HG03342 (cell line): ENCODE measurements at regions not wholly inside any gene's neighbourhood (a gene's known extent, or its start where the extent isn't known, plus 50 kb on each side); places are given as distances from the start of the nearest gene placed in this dataset.
"Not testable (repeated sequence)": the region's sequence is repeated elsewhere in the genome, so short reads cannot be mapped to it uniquely, and the experiment has no call there.

Experiments used
- ATAC-seq: cut with Tn5 transposase; IDR thresholded peaks from one replicate; pipeline ENCODE4 v1.9.1; 2021; ENCODE audit warnings: mild to moderate bottlenecking, moderate library complexity; ENCODE audit not compliant: unreplicated experiment

DNA sequence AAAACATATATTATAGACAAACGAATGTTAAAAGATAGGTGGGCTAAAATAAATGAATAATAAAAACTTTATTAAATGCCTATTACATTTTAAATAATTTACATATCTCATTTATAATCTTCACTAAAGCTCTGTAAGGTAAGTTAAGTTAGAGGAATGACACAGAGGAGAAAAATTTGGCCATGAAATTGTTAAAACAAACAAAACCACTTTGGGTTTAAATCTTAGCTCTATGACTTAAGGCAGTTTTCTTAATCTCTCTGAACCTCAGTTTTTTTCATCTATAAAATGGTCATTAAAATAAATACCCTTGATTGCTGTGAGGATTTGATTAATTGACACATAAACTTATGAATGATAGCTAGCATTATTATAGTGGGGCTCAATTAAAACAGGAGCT, 404.8 kb upstream of the ATP11B start:
- ATAC-seq: no peak

DNA sequence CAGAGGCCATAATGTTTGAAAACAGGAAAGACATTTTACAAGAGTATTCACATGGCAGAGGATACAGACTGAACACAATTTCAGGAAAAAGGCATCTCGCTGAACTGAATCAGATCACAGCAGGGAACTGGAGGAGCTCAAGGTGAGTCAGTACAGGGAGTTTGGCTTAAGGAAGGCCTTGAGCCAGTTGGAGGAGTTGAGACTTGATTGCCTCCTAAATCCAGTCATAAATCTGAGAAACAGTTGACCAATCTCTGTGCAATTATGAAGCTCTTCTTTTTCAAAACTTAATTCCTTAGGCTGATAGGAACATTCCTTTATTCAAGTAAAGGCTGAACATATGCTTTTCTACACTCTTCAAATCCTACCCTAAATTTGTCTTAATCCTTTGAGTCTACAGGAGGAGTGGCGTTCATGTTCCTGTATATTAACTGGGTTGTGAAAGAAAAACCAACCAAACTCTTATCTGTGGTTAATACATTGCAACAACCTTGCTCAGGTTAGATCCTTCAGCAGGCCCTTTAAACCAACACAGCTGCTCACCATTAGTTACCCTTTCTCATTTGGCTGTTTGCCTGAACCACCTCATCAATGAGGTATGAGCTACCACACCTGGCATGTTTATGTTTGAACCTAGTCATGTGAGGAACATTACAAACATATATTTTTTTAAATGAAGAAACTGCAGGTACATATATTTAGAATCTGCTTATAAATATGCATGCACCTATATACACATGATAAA, 404.1 kb upstream of the ATP11B start:
- no peak for ATAC-seq

DNA sequence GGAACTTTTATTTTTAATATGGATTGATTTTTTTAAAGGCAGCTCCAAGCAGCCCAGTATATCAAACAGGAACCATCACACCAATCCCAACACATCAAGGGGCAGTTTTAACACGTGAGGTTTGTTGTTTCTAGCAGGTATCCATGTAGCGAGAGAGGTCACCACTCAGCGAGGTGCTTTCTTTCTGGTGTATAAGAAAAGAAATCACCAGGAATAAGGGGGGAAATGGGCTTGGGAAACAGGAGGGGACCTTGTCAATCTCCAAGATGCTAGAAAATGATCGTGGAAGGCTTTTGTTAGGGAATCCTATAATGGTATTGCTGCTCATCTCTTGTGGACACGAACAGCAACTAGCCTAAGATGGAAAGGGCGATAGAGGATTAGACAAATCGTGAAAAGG, 402.9 kb upstream of the ATP11B start:
- ATAC-seq: no peak

DNA sequence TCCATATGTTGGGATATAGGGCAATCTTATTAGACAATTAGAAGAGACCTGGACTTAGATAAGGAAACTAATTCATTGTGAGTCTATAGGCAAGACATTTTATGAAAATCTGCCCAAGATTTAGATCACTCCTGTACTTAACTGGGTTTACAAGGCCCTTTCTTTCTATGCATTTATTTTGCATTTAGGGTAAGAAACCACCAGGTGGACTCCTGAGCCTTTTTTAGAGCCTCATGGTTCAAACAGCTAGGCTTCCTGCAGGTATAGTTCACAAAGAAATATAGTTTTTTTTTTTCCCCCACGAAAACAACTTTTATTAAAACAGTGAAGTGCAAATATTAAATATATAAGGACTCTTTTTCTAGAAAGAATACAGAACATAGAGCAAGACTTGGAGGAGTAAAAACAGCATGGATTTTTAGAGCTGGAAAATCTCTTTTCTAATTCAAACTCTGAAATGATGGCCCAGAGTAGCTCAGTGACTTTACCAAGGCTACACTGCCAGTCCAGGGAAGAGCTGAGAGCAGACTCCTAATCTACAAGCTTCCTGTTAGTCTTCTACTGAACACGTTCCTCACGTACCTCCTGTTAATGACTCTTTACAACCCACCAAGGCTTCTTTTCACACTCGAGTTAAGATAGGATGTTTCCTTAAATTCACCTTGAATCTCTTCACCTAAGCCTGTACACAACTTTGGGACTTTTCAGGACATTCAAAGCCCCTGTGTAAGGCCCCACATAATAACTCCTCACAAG, 400.9 kb upstream of the ATP11B start:
- no peak for ATAC-seq

DNA sequence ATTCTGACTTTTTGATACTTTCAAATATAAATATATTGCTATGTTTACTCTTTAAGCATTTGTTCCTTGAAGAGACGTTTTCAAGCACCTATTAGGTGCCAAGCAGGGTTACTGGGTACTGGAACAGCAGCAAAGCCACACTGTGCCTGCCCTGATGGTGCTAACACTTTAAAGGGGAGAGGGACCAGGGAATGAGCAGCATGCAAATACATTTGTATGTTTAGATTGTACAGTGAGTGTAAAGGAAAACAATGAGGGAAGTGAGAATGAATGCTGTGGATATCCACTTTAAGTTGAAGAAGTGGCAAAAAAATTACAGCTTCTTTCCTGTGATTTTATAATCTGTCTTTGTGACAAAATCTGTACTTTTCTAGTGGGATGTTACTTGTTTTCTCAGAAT, 400.2 kb upstream of the ATP11B start:
- no peak for ATAC-seq

DNA sequence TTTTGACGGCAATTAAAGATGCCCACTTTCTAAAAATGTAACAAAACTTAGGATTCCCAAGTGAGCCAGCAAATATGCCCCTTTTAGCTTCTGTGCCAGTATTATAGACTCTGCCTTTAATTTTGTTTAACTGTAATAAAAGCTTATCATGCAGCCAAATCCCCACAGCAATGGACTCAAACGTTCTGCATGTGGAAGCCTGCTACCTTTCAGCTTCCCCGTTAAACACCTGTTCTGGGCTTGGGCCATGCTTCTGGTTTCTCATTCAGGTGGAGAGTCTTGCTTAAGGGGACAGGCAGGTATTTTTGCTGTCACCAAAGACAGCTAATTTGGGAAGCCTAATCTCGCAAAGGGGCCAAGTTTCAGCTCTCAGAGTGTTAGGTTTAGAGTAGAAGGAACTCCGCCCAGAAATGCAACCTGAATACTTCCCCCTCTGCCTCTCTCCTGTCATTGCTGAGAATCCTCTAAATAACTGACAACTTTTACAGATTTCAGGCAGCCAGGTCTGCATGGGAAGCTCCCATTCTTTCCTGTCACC, 399.4 kb upstream of the ATP11B start:
- no peak for ATAC-seq

DNA sequence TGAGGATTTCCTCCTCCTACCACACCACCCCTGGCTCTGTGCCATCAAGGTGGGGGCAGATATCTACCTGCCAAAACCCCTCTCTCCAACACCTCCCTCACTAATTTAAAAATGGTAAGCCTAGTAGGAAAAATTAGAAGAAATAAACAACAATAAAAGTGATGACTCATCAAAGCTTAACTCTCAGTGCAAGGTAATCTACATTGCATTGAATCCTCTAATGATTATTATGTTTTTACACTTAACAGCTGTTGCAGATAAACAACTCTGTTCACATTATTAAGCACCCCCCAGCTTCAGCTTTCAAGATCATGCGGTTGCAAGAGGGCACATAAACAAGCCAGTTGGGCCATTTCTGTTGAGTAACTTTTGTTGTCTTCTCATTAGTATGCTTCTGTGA, 396.1 kb upstream of the ATP11B start:
- no peak for ATAC-seq

DNA sequence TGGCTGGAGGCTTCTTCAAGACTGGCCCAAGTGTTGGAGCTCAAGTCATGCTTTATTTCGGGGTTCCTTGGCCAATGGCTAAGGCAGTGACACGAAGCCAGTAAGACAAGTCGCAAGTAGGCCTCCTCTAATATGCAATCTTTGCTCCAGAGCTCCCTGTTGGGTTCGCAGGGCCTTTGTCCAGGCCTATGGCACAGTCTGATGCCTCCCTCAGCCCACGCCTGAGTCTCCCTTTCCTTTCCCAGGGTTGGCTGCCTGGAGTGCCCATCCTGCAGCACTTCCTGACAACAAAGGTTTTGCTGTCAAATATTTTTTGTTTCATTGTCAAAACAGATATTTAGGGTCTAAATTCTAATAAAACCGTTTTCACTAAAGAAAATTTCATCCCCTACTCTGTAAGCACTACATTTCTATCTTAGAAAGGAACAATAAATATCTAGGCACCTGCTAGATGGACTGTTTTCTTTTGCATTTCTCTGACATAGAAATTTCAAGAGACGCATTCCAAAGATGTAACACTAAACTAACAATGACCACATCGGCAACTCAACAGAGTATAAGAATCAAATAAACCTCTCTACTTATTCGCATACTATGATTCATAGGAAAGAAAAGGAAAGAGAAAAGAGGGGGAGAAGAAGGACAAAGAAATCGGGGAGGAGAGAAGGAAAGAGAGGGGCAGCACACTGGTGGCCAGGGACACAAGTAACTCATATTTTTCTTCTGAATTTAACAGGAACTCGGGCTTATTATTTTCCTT, 393.1 kb upstream of the ATP11B start:
- ATAC-seq: no peak

DNA sequence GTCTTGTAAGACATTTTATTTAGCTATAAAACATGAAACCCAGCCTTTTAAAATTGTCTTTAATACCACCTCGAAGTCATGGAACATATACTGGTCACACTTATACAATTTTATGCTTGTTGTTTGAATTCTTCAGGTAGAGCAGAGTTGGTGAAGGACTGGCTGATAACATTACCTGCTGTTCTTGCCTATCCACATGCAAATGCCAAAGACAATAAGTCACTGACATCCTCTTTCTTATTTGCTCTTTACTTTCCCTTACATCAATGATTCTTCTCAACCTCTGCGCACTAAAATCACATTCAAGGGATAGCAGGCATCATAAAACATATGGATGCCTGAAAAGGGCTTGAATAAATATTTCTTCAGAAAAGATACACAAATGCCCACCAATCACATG, 392.5 kb upstream of the ATP11B start:
- ATAC-seq: no peak

DNA sequence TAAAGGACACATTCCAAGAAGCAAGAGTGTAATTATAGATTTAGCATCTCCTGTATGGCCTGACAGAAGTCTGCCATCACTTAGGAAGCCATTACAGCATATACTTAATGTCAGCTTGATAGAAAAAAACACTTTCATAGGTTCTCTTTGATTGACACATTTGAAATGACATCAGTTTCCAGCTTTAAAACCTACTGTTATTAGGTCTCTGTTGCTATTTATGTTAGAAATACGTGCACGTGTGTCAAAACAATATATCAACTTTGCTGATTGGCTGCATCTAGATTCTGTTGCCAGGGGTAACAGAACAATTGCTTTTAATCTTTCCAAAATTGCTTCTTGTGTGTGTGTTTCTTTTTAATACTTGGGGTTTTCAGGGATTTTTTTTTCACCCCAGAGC, 389.3 kb upstream of the ATP11B start:
- ATAC-seq: no peak

DNA sequence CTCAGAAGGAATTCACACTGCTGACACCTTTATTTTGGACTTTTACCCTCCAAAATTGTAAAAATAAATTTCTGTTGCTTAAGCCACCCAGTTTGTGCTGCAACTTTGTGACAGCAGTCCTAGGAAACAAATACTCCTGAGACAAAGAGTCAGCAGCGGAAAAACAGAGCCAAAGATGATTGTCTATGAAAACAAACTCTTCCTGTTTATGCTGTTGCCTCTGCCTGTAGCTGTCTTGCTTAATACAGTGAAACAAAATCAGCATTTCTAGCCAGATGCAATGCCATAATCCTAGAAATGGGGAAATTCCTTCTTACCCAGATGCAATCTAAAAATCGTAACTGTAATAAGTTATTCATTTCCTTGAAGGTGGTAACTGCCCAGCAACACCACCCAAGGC, 387.5 kb upstream of the ATP11B start:
- ATAC-seq: no peak

DNA sequence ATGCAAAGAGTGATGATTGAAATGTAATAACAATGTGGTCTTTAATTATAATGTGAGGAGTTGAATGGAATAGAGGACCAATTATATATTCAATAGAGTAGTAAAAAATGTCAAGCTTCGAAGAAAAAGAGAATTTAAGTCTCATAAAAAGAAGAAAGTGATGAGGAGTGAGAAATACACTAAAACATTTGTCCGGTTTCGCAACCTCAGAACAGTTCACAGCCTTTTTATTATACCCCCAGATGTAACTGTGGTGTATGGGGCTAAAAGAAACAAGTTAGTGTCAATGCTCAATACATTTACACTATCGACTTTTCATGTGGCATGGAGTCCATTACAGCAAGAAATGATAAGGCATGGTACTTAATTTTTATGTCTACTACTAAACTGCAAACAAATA, 386.5 kb upstream of the ATP11B start:
- ATAC-seq: no peak

DNA sequence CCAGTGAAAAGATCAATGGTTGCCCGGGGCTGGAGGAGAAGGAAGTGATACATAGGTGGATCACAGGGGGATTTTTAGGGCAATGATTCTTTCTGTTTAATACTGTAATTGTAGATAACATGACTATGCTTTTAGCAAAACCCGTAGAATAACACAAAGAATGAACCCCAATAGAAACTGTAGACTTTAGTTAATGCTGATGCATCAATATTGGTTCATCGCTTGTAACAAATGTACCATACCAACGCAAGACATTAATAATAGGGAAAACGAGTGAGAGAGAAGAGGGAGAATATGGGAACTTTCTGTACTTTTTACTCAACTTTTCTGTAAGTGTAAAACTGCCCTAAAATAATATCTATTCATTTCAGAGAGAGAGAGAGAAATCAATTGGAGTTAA, 383.3 kb upstream of the ATP11B start:
- ATAC-seq: no peak

DNA sequence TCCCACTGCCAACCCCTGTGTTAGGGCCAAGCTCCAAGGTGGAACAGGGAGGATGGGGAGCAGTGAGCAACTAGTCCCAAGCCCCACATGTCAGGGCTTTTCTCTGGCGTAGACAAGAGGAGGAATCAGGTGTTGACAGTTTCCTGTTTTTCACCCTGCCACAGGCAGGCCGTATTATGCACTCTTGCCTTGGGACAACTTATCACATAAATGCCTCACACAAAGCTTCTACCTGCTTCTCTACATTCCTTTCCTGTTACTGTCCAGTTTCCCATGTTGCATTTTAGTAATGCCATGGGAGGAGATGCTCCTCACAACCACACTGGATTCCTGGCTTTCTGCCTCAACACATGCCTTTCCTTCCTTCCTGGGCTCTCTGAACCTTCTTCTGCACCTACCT, 381.2 kb upstream of the ATP11B start:
- ATAC-seq: no peak

DNA sequence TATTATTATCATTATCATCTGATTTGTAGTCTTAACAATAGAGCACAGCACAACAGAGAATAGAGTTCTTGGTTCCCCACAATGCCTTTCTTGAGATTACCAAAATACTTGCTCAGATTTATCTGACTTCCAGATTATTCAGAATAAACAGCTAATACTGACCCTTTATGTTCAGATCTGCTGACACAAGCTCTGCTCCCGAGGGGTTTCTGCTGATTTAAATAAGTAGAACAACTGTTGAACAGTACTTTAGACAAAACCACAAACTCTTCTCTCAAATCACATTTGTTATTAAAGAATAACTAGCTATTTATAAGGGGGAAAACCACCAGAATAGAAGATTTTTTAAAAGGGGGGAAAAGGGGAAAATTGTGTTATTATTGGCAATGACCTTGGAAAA, 380.2 kb upstream of the ATP11B start:
- no peak for ATAC-seq

DNA sequence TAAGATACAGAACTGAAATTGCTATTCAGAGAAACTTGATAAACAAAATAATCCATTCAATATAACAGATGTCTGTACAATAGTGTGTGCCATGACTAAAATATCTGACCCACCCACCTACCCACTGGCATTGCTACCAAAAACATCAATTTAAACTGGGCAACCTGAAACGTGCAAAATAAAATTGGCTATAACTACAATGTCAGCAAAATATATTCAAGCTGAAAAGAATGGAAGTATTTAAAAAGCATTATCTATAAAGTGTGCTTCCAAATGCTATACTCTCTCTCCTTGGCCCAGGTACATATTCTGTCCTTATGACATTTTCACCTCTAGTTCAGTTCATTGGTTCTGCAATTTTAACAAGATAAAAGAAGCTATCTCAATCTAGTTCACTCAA, 379.6 kb upstream of the ATP11B start:
- no peak for ATAC-seq

DNA sequence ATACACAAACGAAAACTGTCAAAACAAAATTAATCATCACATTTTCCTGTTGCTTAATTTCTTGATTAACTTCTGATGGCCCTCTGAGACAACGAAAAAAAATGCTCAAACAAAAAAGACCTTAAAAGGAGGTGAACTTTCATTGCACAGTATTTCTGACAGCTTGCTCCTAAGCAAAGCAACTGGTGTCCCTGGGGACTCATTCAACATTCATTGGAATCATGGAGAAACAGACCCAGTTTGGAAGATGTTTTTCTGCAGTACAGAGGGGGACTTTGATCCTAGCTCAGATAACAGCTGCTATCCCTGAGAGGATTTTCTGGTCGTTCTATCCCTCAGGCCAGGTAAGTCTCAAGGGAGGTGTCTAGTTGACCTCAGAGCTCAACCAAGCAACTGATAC, 378.7 kb upstream of the ATP11B start:
- ATAC-seq: no peak

DNA sequence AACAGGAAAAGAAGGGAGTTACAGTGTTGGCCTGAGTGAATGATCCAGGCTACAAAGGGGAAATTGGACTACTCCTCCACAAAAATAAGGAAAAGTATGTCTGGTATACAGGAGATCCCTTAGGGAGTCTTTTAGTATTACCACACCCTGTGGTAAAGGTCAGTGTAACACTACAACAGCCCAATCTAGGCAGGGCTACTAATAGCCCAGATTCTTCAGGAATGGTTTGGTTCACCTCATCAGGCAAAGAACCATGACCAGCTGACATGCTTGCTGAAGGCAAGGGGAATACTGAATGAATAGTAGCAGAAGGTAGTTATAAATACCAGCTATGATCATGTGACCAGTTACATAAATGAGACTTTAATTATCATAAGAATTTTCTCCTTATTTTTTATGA, 372.6 kb upstream of the ATP11B start:
- no peak for ATAC-seq

DNA sequence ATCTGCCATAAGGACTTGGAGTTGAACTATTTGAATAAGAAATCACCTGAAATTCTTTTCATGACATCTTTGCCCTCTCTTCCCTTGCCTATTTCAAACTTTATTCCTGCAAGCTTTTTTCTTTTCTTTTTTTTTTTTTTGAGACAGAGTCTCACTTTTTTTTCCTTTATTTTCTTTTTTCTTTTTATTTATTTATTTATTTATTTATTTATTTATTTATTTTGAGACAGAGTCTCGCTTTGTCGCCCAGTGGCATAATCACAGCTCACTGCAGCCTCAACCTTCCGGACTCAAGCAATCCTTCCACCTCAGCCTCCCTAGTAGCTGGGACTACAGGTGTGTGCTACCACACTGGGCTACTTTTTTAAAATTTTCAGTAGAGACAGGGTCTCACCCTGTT, 369.3 kb upstream of the ATP11B start:
- ATAC-seq: no peak

DNA sequence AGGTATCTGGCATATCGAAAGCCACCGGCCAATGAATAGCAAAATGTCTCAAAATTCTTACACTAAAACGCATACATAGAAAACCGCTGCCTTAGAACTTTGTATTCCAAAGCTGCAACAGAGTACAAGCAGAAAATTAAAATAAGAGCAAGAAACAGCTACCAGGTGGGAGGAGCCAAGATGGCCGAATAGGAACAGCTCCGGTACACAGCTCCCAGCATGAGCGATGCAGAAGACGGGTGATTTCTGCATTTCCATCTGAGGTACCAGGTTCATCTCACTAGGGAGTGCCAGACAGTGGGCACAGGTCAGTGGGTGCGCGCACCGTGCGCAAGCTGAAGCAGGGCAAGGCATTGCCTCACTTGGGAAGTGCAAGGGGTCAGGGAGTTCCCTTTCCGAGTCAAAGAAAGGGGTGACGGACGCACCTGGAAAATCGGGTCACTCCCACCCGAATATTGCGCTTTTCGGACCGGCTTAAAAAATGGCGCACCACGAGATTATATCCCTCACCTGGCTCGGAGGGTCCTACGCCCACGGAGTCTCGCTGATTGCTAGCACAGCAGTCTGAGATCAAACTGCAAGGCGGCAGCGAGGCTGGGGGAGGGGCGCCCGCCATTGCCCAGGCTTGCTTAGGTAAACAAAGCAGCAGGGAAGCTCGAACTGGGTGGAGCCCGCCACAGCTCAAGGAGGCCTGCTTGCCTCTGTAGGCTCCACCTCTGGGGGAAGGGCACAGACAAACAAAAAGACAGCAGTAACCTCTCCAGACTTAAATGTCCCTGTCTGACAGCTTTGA, 367.2 kb upstream of the ATP11B start:
- ATAC-seq: not testable (repeated sequence)

DNA sequence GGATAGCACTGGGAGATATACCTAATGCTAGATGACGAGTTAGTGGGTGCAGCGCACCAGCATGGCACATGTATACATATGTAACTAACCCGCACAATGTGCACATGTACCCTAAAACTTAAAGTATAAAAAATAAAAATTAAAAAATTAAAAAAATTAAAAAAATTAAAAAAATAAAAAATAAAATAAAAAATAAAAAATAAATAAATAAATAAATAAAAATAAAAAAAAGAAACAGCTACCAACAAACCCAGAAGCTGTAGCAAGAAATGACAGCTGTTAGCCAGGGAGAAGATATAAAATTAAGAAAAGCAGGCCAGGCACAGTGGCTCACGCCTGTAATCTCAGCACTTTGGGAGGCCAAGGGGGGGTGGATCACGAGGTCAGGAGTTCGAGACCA, 361.3 kb upstream of the ATP11B start:
- ATAC-seq: not testable (repeated sequence)
